K562 (cell line): ENCODE measurements at regions not wholly inside any gene's neighbourhood (a gene's known extent, or its start where the extent isn't known, plus 50 kb on each side); places are given as distances from the start of the nearest gene placed in this dataset.

Source experiments
- CTBP1 ChIP-seq: fragments of 450-650 bp; IDR thresholded peaks from 2 replicates; pipeline ENCODE4 v1.6.1; 2016; ENCODE audit warnings: borderline replicate concordance
- DMBX1 ChIP-seq: fragments of 250-450 bp; sonication (Bioruptor Pico); IDR thresholded peaks from 2 replicates; pipeline ENCODE4 v1.8.0; 2022; ENCODE audit warnings: inconsistent platforms, mild to moderate bottlenecking, moderate library complexity, borderline replicate concordance
- FUS ChIP-seq: fragments of 200-400 bp; formaldehyde crosslinking; optimal IDR thresholded peaks from 2 replicates; pipeline ENCODE3; 2017; ENCODE audit warnings: low read depth, low read length
- ID3 ChIP-seq, 2 experiments: fragments of 250-450 bp in 1 of 2; fragments of 450-650 bp in 1 of 2; sonication (Bioruptor Pico) in 1 of 2; IDR thresholded peaks; 2 replicates each; pipeline versions ENCODE4 v1.6.1 to v1.8.0; 2016 to 2021; ENCODE audit warnings: mild to moderate bottlenecking in 2 of 2, moderate library complexity in 2 of 2, missing compliant biosample characterization in 1 of 2, missing genetic modification characterization in 1 of 2
- MAZ ChIP-seq, 2 experiments: fragments of 450-650 bp in 1 of 2; sonication (generic) in 1 of 2; formaldehyde crosslinking; IDR thresholded peaks in 1 of 2; conservative IDR thresholded peaks in 1 of 2; 2 replicates each; pipeline versions ENCODE4 v1.4.0 to v1.5.0; 2020; ENCODE audit warnings: mild to moderate bottlenecking in 1 of 2, missing genetic modification reagents in 1 of 2
- NEUROD1 ChIP-seq: fragments of 150-350 bp; IDR thresholded peaks from 2 replicates; pipeline ENCODE4 v1.6.1; 2014; ENCODE audit warnings: borderline replicate concordance, low read length, low read depth; ENCODE audit not compliant: partially characterized antibody
- PATZ1 ChIP-seq: fragments of 250-450 bp; sonication (Bioruptor Pico); IDR thresholded peaks from 2 replicates; pipeline ENCODE4 v1.5.0; 2020; ENCODE audit warnings: mild to moderate bottlenecking, borderline replicate concordance
- SNAPC5 ChIP-seq: fragments of 250-450 bp; sonication (Bioruptor Pico); IDR thresholded peaks from 2 replicates; pipeline ENCODE4 v1.8.0; 2021; ENCODE audit warnings: moderate library complexity, mild to moderate bottlenecking, inconsistent platforms
- THAP7 ChIP-seq: fragments of 250-450 bp; sonication (Bioruptor Pico); IDR thresholded peaks from 2 replicates; pipeline ENCODE4 v1.5.0; 2021
- XRCC5 ChIP-seq: fragments of 200-400 bp; formaldehyde crosslinking; IDR thresholded peaks from 2 replicates; pipeline ENCODE4 v1.6.1; 2017; ENCODE audit warnings: low read depth, mild to moderate bottlenecking, low read length
- YBX1 ChIP-seq: fragments of 450-650 bp; IDR thresholded peaks from 2 replicates; pipeline ENCODE4 v1.7.1; 2016; ENCODE audit warnings: mild to moderate bottlenecking
- ZBTB11 ChIP-seq, 3 experiments: fragments of 200-800 bp in 1 of 3; fragments of 250-450 bp in 1 of 3; fragments of 450-650 bp in 1 of 3; sonication (Bioruptor Pico) in 1 of 3; sonication (Bioruptor generic) in 1 of 3; formaldehyde crosslinking in 1 of 3; IDR thresholded peaks; 2 replicates each; pipeline versions ENCODE4 v1.6.1 to v1.8.0; 2016 to 2022; ENCODE audit warnings: mild to moderate bottlenecking in 2 of 3, missing genetic modification characterization in 2 of 3, missing compliant biosample characterization in 1 of 3, moderate library complexity in 1 of 3
- ZNF121 ChIP-seq: sonication (generic); formaldehyde crosslinking; conservative IDR thresholded peaks from 2 replicates; pipeline ENCODE4 v1.8.0; 2022; ENCODE audit warnings: missing genetic modification reagents
- ZNF174 ChIP-seq: fragments of 250-450 bp; sonication (Bioruptor Pico); IDR thresholded peaks from 2 replicates; pipeline ENCODE4 v1.4.0; 2020; ENCODE audit warnings: mild to moderate bottlenecking
- ZNF384 ChIP-seq: IDR thresholded peaks from 2 replicates; pipeline ENCODE4 v1.6.1; 2012; ENCODE audit warnings: low read depth, low read length, improper control_type of control experiment
- ZNF740 ChIP-seq, 3 experiments: fragments of 200-800 bp in 1 of 3; sonication (Bioruptor generic) in 1 of 3; sonication (generic) in 1 of 3; formaldehyde crosslinking in 1 of 3; IDR thresholded peaks; 2 replicates each; pipeline versions ENCODE4 v1.6.1 to v1.8.0; 2016 to 2022; ENCODE audit warnings: mild to moderate bottlenecking in 2 of 3, missing compliant biosample characterization in 2 of 3, missing genetic modification characterization in 2 of 3, missing genetic modification reagents in 1 of 3

- no peak for TF ChIP-seq ID3 (CRISPR knock-in tag; IDR thresholded peaks at IDR 0.05)
- no peak for TF ChIP-seq ID3 (tag; IDR thresholded peaks at IDR 0.05)
- TF ChIP-seq MAZ (CRISPR knock-in tag; conservative IDR thresholded peaks at IDR 0.05 in 1 of 2, IDR thresholded peaks at IDR 0.05 in 1 of 2) = no peak
- peak; percentile 70 for TF ChIP-seq NEUROD1
- TF ChIP-seq PATZ1 (CRISPR knock-in tag) = no peak
- TF ChIP-seq ZBTB11 (CRISPR knock-in tag; IDR thresholded peaks at IDR 0.05) = no peak
- TF ChIP-seq FUS = no peak
- no peak for TF ChIP-seq YBX1
- no peak for TF ChIP-seq ZNF121
- no peak for TF ChIP-seq XRCC5
- no peak for TF ChIP-seq ZNF384
- TF ChIP-seq ZNF174 (CRISPR knock-in tag) = no peak
- peak; percentile 57; the same call in 1 of the 2 replicates for TF ChIP-seq CTBP1
- TF ChIP-seq SNAPC5 (CRISPR knock-in tag) = no peak
- TF ChIP-seq THAP7 = no peak
- peak; percentile 74 for TF ChIP-seq DMBX1
- no peak for TF ChIP-seq ZNF740 (CRISPR knock-in tag; IDR thresholded peaks at IDR 0.05)
- TF ChIP-seq ZNF740 (tag; IDR thresholded peaks at IDR 0.05) = no peak
Measured at GRCh38 chr10:5284311-5285057, 80.3 kb upstream of the UCN3 start (continued).
